ENCODE measurements at regions not wholly inside any gene's neighbourhood (a gene's known extent, or its start where the extent isn't known, plus 50 kb on each side); places are given as distances from the start of the nearest gene placed in this dataset.

DNA sequence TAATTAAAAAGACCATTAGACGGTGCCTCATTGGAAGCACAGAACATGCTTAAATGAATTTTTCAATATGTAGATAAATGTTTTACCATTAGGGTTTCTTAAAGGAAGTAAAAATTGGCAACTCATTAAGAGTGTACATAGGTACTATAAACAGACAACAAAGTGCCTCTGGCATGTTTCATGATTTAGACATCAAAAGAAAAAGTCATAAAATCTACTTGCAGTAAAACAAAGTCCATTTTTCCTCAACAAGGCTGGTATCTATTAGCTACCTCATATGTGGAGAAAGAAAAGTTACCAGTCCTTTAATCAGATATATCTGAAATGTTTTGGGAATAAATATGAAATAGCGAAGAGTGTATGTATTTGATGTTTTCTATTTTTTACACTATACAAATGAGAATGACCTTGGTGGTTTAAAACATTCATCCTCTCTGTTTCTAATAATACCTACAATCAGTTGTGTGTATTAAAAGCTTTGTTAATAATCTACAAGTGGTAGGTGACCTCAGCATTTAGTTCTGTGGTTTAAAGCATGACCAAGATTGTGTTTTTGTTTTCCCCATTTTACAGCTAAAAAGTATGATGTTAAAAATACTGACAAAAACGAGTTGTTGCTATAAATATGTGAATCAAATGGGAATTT is 87.5 kb downstream of the HDGFL1 start:
- peaks cover 0 to 28% (median 0%) of the 10 kb centered on the region in 4 donors for H3K4me1 ChIP-seq
- no peak for DNase-seq
- no peaks in the 10 kb centered on the region for H3K9me3 ChIP-seq
- H3K4me3 ChIP-seq, result no peak overlapping the region
- WGBS, 2 donors (ENCODE audit: low coverage in 1 of 2), result 41 to 49% methylated on average over 3 of the region's 3 CpGs
- TF ChIP-seq POLR2AphosphoS5 (IDR thresholded peaks at IDR 0.05) (no peak), EP300 (IDR thresholded peaks at IDR 0.05; ENCODE audit: low read depth) (no peak), POLR2A (IDR thresholded peaks at IDR 0.05) (no peak), CTCF (IDR thresholded peaks at IDR 0.05) (no peak)
- in situ Hi-C loops (cut with MboI; ENCODE audit: low pct_ligation_motif_present in 1 of 4, low pct_unique_long_range_greater_than_20kb in 1 of 4, low sequenced_read_pairs in 3 of 4) (no loop called here), intact Hi-C loops (cut with DNase I; ENCODE audit: low total_unique reads) (no loop called here)
- H3K36me3 ChIP-seq, result no peaks in the 10 kb centered on the region
- no peaks in the 10 kb centered on the region for H3K27me3 ChIP-seq
- no peak overlapping the region for H3K27ac ChIP-seq

GRCh38 chr6:22657352-22657980 is 88.1 kb downstream of the HDGFL1 start:
- TF ChIP-seq CTCF (IDR thresholded peaks at IDR 0.05) (no peak), POLR2AphosphoS5 (IDR thresholded peaks at IDR 0.05) (no peak), EP300 (IDR thresholded peaks at IDR 0.05; ENCODE audit: low read depth) (no peak), POLR2A (IDR thresholded peaks at IDR 0.05) (no peak)
- H3K4me1 ChIP-seq, result peaks cover 0 to 28% (median 0%) of the 10 kb centered on the region in 4 donors
- no peaks in the 10 kb centered on the region for H3K36me3 ChIP-seq
- no peaks in the 10 kb centered on the region for H3K27me3 ChIP-seq
- no peaks in the 10 kb centered on the region for H3K9me3 ChIP-seq
- in situ Hi-C loops (cut with MboI; ENCODE audit: low pct_ligation_motif_present in 1 of 4, low pct_unique_long_range_greater_than_20kb in 1 of 4, low sequenced_read_pairs in 3 of 4) (no loop called here), intact Hi-C loops (cut with DNase I; ENCODE audit: low total_unique reads) (no loop called here)
- WGBS, 2 donors (ENCODE audit: low coverage in 1 of 2), result 17 to 29% methylated on average over 1 of the region's 1 CpG
- H3K27ac ChIP-seq, result no peak overlapping the region
- no peak for DNase-seq
- H3K4me3 ChIP-seq, result no peak overlapping the region

DNA sequence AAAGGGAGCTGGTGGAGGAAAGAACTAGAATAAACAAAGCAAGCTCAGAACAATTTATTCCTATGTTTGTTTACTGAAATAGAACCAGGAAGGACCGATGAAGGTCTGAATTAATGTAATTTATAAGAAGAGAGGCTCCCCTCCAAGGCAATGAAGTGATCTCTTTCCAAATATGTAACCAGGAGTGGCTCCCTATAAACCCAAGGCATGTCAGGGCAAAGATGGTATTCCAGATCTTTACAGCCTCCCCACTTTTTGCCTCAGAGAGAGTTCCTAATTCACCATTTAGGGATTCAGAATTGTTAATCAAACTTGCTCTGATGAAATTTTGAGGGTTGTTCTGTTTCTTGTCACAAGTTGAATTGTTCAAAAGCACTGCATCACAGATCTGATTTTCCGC is 88.8 kb downstream of the HDGFL1 start:
- 0 to 64% methylated on average over 1 to 2 of the region's 2 CpGs for WGBS, 2 donors (ENCODE audit: low coverage in 1 of 2)
- peaks cover 0 to 28% (median 0%) of the 10 kb centered on the region in 4 donors for H3K4me1 ChIP-seq
- intact Hi-C loops (cut with DNase I; ENCODE audit: low total_unique reads) (no loop called here), in situ Hi-C loops (cut with MboI; ENCODE audit: low pct_ligation_motif_present in 1 of 4, low pct_unique_long_range_greater_than_20kb in 1 of 4, low sequenced_read_pairs in 3 of 4) (no loop called here)
- no peak overlapping the region for H3K27ac ChIP-seq
- no peaks in the 10 kb centered on the region for H3K27me3 ChIP-seq
- H3K4me3 ChIP-seq, result no peak overlapping the region
- no peak for DNase-seq
- TF ChIP-seq POLR2AphosphoS5 (IDR thresholded peaks at IDR 0.05), result no peak
- no peak for TF ChIP-seq POLR2A (IDR thresholded peaks at IDR 0.05)
- TF ChIP-seq CTCF (IDR thresholded peaks at IDR 0.05), result no peak
- TF ChIP-seq EP300 (IDR thresholded peaks at IDR 0.05; ENCODE audit: low read depth), result no peak
- H3K36me3 ChIP-seq, result no peaks in the 10 kb centered on the region
- H3K9me3 ChIP-seq, result no peaks in the 10 kb centered on the region

DNA sequence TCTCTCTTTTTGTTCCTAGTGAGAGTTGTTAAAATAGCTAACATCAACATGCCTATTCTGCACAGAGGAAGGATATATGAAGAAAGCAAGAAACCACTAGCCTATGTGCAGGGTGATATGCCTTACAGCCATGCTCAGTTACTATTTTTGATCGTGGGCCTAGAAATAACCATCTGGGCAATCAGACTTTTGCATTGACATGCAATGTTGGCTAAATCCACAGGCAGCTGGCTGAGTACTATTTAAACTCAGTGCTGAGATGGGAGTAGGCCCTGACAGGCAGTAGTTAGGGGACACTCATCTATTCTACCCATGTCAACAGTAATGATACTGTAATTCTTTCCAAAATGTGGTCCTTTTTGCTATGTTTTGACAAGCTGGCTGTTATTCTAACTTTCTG is 89.6 kb downstream of the HDGFL1 start:
- 94% methylated on average over 1 of the region's 1 CpG; no CpG with 5 or more reads in 1 of the 2 donors for WGBS, 2 donors (ENCODE audit: low coverage in 1 of 2)
- H3K27ac ChIP-seq, result no peak overlapping the region

More for the DNA sequence above, 89.6 kb downstream of the HDGFL1 start:
- DNase-seq, result no peak
- Histone ChIP-seq H3K36me3 (no peaks in the 10 kb centered on the region), H3K27me3 (no peaks in the 10 kb centered on the region), H3K4me1 (peaks cover 0 to 26% (median 0%) of the 10 kb centered on the region in 4 donors), H3K9me3 (no peaks in the 10 kb centered on the region), H3K4me3 (no peak overlapping the region)
- TF ChIP-seq EP300 (IDR thresholded peaks at IDR 0.05; ENCODE audit: low read depth) (no peak), POLR2A (IDR thresholded peaks at IDR 0.05) (no peak)
- intact Hi-C loops (cut with DNase I; ENCODE audit: low total_unique reads), result no loop called here
- in situ Hi-C loops (cut with MboI; ENCODE audit: low pct_ligation_motif_present in 1 of 4, low pct_unique_long_range_greater_than_20kb in 1 of 4, low sequenced_read_pairs in 3 of 4), result no loop called here

Data from transverse colon (tissue), 4 donors.